ENCODE measurements at regions not wholly inside any gene's neighbourhood (a gene's known extent, or its start where the extent isn't known, plus 50 kb on each side); places are given as distances from the start of the nearest gene placed in this dataset.

DNA sequence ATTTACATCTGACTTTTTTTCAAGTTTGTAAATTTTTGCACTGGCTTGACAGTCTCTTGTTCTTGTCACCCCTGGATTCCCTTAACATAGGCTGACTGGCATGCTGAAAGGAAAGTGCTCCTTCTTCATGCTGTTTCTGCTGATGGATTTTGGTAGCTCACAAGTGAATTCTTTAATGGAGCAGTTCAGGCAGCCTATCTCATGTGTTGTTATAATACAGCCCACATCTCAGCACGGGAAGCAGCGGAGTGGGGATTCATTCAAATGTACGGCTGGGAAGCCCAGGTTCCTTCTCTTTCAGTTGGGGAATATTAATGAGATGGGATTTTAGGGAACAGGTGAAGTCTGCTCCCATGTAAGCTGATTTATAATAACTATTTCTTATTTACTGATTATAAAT, 142.8 kb downstream of the CD8B2 start:
- no peak for DNase-seq (ENCODE audit: low spot score)

DNA sequence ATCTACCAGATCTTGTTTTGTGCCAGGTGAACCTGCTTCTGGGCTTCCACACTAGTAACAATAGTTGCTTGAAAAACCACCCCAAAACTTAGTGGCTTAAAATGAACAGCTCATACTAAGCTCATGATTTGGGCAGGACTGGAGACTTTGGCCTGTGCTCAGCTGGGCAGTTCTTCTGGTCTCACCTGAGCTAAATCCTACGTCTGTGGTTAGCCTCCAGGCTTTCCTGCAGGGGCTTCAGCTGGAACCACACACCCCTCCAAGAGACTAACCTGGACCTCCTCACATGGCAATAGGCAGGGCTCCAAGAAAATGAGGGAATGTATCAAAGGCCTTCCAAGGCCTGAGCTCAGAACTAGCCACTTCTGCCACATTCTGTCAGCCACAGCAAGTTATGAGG, 144.1 kb downstream of the CD8B2 start:
- DNase-seq (ENCODE audit: low spot score), result no peak

DNA sequence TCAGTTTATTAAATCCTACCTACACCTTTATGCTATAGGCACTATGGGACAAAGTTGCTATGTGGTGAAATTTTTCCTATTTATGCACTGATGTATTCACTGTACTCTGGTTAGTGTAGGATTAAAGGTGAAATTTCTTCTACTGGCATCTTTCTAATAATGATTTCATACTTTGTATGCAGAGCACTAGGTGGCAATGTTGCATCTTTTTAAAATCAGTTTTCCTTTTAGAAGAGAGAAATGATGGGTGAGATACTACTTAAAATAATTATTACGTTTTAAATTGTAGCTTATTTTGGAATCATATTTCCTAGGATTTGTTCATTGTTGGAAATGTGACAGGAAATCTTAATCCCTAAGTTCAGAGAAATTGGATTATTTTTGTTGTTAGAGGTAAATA, 150.9 kb downstream of the CD8B2 start:
- DNase-seq (ENCODE audit: low spot score), result peak; percentile 33

DNA sequence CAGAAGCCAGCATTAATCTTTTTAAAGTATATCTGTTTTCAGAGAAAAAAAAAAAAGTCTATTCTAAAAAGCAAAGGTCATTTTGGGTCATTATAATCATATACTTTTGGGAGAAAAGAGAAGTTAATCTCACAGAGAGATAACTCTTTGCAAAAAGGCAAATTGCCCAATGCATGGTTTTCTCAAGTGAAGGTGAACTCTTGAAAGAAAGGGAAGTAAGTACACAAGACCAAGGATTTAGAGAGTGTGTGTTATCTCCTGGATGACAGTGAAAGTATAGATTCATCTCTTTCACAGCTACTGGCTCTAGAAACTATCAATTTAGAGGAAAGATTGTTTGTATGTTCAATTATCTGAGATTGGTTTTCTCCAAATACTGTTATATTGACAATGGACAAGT, 151.4 kb downstream of the CD8B2 start:
- DNase-seq (ENCODE audit: low spot score), result no peak

DNA sequence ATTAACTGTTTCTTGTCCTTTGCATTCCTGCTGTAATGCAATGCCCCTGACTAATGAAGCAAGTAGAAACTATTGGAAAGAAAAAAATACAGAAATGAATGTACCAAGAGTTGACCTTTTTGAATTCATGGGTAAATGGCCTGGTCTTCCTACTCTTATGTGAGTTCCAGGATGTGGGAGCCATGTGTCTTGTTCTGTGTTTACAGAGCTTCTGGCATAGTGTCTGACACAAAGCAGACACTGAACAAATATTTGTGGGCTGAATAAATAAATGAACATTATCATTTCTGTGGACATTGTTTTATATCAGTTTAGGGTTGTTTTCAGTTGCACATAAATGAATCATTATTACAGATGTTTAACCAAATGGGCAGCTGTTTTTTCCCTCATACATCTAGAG, 155.5 kb downstream of the CD8B2 start:
- no peak for DNase-seq (ENCODE audit: low spot score)

DNA sequence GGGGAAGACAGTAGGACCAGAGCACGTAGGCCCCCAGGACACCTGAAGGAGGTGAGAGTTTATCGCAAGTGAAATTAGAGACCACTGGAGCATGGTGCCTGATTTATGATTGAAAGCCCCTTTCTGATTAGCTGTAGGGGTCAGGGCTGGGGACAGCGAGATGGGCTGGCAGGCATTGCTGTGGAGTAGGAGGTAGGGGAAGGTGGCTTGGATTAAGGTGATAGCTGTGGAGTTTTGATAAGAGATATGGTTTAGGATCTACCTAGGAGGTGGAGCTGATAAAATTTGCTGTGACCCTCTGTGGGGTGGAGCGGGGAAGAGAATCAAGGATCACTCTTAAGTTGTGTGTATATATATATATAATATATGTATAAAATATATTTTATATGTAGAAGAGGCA, 157.5 kb downstream of the CD8B2 start:
- DNase-seq (ENCODE audit: low spot score), result no peak

DNA sequence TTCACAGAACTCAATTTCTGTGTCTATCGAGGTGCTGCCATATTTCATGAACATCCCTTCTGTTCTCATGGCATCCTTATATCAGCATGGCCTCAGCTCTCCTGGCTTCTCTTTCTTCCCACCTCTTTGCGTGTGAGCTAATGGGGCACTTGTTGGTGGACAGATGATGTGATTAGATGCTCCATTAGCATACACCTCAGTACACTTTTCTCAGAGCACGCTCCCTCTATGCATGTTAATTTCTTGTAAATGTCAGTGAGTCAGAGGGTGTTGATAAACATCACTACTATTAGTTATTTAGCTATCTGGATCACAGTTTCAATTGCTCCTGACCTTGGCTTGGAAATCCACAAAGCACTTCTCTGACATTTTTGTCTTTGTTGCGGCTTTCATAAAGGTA, 159.4 kb downstream of the CD8B2 start:
- no peak for DNase-seq (ENCODE audit: low spot score)

DNA sequence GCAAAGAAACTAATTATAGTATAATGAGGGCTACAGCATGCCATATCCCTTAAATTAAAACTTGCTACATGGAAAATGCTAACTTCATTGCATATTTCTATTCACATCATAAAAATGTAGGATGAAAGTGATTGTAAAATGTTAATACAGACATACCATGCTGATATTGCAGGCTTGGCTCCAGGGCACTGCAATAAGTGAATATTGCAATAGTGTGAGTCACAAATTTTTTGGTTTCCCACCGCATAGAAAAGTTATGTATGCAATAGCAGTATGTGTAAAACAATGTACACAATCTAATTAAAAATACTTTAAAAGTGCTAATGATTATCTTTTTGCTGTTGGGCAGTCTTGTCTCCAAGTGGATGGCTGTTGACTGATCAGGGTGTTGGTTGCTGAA, 162.1 kb downstream of the CD8B2 start:
- DNase-seq (ENCODE audit: low spot score), result no peak

DNA sequence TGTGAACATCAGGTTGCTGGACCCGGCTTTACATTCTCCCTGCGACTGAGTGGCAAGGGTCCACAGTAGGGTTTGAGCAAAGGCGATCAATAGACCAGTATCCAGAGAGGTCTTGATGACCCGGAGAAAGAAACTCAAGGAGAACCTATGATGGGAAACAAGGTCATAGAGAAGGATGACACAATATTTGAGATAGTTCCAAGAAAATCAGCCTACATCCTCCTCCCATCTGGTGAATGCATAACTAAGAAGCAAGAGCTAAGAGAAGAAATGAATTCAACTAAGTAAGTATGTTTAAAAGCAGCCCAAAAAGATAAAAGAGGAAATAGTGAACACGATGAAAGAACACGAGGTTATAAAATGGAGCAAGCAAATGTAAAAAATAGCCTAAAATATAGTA, 166.3 kb downstream of the CD8B2 start:
- no peak for DNase-seq (ENCODE audit: low spot score)

DNA sequence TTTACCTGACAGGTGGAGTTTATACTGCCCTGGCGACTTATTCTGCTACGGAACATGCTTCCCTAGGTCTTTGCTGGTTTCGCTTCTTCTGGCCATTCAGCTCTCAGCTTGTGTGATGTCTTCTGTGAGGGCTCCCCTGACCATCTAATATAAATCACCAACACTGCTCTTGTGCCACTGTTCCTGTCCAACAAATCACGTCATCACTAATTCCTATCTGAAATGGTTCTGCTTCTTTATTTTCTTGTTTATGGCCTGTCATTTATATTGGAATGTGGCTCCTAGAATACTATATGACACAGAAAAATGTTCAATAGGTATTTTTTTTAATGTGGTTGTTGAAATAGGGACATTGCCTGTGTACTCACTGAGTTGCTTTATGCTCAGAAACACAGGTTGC, 171.5 kb downstream of the CD8B2 start:
- DNase-seq (ENCODE audit: low spot score), result no peak

DNA sequence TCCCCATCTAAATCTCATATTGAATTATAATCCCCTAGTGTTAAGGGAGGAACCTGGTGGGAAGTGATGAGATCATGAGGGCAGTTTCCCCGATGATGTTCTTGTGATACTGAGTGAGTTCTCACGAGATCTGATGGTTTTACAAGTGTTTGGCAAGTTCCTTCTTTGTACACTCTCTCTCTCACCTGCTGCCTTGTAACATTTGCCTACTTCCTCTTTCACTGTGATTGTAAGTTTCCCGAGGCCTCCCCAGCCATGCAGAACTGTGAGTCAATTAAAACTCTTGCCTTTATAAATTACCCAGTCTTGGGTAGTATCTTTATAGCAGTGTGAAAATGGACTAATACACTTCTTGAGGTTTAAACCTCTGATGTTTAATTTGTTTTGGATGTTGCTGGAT, 177.5 kb downstream of the CD8B2 start:
- no peak for DNase-seq (ENCODE audit: low spot score)

DNA sequence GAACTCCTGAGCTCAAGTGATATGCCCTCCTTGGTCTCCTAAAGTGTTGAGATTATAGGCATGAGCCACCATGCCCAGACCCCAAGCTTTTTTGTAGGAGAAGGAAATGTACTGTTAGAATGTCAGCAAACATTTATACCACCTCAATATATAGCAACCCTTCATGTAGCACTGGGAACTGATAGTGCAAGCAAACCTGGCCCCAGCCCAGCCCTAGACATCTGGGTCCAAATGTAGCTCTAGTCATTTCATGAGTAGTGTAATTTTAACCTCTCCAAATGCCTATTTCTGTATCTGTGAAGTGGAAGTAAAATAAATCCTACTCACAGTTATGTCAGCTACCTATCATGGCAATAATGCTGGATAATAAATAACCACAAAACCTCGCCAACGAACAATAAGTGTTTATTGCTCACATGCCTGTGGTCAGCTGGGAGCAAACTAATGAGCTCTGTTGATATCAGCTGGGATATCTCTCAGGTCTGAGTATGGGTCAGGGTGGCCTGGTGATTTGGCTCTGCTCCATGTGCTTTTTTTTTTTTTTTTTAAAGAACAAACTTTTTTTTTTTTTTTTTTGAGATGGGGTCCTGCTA, 180.4 kb downstream of the CD8B2 start:
- no peak for DNase-seq (ENCODE audit: low spot score)

DNA sequence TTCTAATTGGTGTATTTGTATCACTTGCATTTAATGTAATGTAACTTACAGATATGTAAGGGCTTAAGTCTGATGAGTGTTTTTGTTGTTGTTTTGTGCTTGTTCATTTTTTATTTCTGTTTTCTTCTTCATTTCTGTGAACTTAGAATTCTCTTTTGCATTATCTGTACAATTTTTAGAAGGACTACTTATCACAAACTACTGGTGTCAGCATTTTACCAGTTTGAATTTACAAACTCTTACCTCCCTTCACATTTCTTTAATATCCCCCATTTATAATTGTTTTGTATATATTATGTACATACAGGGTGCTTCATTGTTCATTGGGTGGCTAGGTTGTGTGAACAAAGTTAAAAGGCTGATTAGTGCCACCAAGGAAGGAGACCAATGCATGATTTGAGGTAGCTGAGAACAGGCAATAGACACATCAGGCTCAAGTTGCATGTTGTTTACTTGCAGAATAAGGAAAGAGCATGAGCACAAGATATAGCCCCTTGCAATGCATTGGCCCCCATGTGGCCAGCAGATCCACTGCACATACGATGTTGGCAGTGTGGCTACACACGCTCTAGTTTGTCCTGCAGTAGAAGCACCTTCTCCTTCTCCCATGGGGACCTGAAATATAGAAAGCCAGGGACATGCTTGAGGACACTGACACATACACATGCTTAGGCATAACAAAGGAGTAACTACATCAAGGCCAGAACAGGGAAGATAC, 198.2 kb downstream of the CD8B2 start:
- no peak for DNase-seq (ENCODE audit: low spot score)

DNA sequence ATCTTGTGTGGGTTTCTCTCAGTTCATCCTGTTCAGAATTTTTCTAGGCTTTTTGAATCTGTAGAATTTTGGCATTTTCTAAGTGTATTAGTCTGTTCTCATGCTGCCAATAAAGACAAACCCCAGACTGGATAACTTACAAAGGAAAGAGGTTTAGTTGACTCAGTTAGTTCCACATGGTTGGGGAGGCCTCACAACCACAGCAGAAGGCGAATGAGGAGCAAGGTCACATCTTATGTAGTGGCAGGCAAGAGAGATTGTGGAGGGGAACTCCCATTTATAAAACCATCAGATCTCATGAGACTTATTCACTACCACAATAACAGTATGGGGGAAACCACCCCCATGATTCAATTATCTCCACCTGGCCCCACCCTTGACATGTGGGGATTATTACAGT, 199.2 kb downstream of the ST6GAL2 start:
- no peak for DNase-seq (ENCODE audit: low spot score)

DNA sequence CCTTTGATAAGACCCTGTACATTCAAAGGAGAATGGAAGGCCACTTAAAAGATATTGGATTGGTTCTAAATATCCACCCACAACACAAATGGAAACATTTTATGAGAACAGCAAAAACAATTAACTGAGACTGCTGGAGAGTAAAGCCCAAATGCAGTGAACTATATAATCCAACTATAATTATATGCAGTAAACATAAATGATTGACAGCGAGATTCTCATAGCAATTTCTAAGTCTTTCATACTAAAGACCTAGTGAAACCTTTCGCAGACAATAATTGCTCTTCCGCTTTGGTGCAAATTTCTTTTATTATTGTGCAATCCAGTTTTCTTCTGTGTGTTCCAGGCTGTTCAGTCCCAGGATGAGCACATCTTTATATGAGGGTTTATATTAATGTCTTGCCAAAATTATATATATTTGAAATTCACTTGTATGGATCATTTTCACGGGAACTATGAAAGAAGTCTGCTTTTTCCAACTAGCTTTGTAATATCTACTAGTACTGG, 190.9 kb downstream of the ST6GAL2 start:
- DNase-seq (ENCODE audit: low spot score), result no peak

DNA sequence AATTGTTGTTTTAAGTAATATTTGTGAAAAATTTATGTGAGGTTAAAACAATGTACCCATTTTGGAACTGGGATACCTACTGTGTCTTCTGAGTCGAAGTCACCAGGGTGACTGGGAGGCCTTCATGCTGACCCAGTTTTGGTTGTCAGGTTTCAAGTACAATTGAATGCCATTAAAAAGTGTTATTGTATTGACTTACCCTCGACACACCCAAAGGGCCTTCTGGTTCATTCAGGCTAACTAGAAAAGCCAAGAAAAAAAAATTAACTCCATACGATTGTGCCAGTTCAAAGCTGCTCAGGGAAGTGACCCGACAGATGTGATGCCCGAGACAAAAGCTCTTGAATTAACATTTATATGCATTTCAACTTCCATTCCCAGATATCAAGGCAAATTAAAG, 190.0 kb downstream of the ST6GAL2 start:
- no peak for DNase-seq (ENCODE audit: low spot score)

DNA sequence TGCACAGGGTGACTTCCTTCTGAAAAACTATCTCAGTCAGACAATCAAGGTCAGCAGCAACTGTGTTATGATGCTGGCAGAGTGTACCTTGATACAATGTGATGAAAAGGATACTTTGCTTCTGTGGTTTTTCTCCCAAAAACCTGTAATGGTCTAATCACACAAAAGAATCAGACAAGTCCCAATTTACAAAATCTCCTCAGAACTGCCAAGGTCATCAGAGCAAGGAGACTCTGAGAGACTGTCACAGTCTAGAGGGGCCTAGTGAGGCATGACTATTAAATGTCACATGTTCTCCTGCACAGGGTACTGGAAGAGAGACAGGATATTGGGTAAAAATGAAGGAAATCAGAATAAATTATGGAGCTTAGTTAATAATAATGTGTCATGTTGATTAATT, 185.4 kb downstream of the ST6GAL2 start:
- no peak for DNase-seq (ENCODE audit: low spot score)

DNA sequence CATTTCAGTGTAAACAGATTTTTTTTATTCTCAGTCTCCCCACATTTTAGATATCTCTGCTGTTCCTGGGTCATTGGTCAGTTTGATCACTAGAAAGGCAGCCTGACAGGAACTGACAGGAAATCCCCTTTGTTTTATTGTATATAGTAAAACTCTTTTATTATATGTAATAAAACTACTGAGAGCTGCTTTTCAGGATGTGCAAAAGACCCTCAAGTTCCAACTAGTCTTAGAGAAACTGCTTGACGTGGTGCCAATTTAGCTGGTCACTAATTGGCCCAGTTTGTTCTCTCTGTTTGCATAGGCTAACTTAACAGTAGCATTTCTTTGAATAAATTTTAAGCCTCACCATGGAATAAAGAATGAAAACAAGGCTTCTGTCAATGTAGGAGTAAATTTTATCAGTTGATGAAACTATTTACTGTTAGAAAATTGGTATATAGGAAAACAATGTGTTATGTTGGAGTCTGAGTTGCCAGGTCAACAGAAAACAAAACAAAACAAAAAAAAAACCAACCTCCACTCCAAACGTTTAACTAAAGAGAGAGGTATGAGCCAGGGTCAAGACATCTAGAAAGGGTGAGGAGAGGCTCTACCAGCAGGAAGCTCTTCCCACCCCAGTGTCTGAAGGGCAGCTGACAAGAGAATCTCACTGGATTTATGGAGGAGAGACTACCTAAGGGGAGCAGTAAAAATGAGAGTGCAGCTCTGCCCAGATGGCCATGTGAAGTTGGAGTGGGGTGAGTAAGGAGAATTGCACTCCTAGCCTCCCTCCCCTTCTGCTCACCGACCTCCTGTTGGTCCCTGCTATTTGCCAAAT, 184.6 kb downstream of the ST6GAL2 start:
- DNase-seq (ENCODE audit: low spot score), result no peak

DNA sequence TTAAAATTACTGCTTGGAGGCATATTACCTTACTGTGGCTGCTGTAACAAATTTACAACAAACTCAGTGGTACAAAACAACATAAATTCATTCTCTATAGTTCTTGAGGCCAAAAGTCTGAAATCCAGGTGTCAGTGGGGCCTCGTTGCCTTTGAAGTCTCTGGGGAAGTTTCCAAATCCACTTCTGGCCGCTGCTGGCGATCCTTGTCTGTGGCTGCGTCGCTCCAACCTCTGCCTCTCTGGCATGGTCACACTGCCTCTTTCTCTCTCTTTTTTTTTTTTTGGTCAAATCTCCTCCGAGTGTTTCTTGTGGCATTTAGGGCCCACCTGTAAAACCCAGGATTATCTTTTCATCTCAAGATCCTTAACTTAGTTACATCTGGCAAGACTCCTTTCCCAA, 182.8 kb downstream of the ST6GAL2 start:
- DNase-seq (ENCODE audit: low spot score), result no peak

DNA sequence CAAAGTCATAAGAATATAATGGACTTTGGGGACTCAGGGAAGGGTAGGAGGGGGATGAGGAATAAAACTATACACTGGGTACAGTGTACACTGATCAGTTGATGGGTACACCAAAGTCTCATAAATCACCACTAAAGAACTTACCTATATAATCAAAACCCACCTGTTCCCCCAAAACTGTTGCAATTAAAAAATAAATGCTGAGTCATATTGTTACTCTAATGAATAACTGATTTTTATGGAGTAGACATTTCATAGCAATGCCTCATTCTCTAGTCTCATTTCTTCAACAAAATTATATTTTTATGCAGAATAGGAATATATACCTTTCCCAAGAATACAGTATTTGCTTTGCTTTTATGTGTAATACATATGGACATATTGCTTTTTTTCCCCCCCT, 181.2 kb downstream of the ST6GAL2 start:
- no peak for DNase-seq (ENCODE audit: low spot score)

DNA sequence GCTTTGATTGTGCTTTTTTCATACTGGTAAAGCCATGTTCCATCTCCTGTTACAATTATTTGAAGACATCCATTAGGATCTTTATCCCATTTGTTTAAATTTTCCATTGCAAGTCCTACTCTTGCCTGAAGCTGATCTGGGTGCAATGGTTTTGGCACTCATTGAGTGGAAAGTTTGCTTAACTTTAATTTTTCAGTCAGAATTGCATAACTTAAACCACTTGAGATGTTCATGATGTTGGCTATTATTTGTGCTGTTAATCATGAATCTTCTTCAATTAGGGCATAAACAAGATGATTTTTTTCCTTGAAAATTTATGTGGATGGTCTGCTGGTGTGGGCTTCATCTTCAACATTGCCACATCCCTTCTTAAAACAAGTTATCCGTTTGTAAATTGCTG, 180.1 kb downstream of the ST6GAL2 start:
- DNase-seq (ENCODE audit: low spot score), result no peak

DNA sequence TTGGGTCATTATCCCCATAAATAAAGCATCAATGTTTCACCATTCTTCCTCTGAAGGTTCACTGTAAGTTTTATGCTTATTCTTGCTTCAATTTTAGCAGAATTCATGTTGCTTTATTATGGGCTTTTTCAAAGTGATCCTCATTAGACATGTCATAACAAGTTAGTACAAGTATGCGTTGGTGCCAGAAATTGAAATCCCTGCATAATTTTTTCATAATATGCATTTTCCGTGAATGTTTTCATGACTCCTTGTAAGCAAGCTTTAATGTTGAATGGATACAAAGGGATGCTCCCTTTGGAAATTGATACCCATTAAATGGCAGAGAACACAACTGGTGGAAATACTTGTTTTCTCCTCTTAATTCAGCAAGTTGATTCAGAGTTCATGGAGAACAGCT, 179.7 kb downstream of the ST6GAL2 start:
- no peak for DNase-seq (ENCODE audit: low spot score)

DNA sequence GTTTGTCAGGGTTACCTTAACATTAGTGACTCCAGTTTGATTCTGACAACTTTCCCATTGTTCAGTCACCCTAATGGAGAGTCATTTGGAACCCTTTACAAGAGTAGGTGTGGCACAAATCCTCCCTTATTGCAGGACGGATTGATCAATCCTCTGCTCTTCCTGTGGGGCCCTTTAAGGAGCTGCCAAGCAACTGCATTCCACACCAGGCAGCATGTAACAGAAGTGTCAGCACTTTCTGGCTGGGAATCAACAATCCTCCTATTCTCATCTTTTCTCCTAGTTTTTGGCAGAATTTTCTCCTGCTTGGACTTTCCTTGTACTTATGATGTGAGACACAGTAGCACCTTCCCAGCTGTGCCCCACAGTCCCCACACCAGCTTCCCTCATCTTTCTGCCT, 177.8 kb downstream of the ST6GAL2 start:
- DNase-seq (ENCODE audit: low spot score), result no peak

Data from HT-29 (cell line).